Activated CD8-positive, alpha-beta memory T cell treated with anti-CD3 and anti-CD28 coated beads for 4 hours (primary cell): ENCODE measurements at regions not wholly inside any gene's neighbourhood (a gene's known extent, or its start where the extent isn't known, plus 50 kb on each side); places are given as distances from the start of the nearest gene placed in this dataset.
"Not testable (repeated sequence)": the region's sequence is repeated elsewhere in the genome, so short reads cannot be mapped to it uniquely, and the experiment has no call there.

Experiments used
- DNase-seq, 2 donors: peaks; one replicate each; pipeline ENCODE4 v3.0.0-alpha.2; 2020; ENCODE audit warnings: low read depth in 2 of 2

- no peak for DNase-seq
These were observed 252.3 kb upstream of the TBX18 start for GRCh38 chr6:85016726-85017125.

- no peak for DNase-seq
These were observed 251.1 kb upstream of the TBX18 start for GRCh38 chr6:85015396-85015990.

GRCh38 chr6:85010865-85011264 is 246.5 kb upstream of the TBX18 start:
- DNase-seq: no peak

GRCh38 chr6:85008296-85009009 is 244.1 kb upstream of the TBX18 start:
- no peak for DNase-seq

GRCh38 chr6:85006362-85006761 is 242.0 kb upstream of the TBX18 start:
- DNase-seq: no peak

GRCh38 chr6:85005494-85005893 is 241.1 kb upstream of the TBX18 start:
- no peak for DNase-seq

- no peak for DNase-seq
These were observed 240.1 kb upstream of the TBX18 start for GRCh38 chr6:85004361-85004995.

GRCh38 chr6:85002847-85003246 is 238.4 kb upstream of the TBX18 start:
- DNase-seq: no peak

- DNase-seq: no peak
These were observed 235.6 kb upstream of the TBX18 start for GRCh38 chr6:85000001-85000400.

GRCh38 chr6:84998223-84998622 is 233.8 kb upstream of the TBX18 start:
- DNase-seq: no peak

- not testable (repeated sequence) for DNase-seq
These were observed 224.4 kb upstream of the TBX18 start for GRCh38 chr6:84988766-84989165.

GRCh38 chr6:84985490-84985889 is 221.1 kb upstream of the TBX18 start:
- DNase-seq: not testable (repeated sequence)

- no peak for DNase-seq
These were observed 215.1 kb upstream of the TBX18 start for GRCh38 chr6:84979541-84979940.

- DNase-seq: no peak
These were observed 212.9 kb upstream of the TBX18 start for GRCh38 chr6:84977363-84977705.

GRCh38 chr6:84976526-84977362 is 212.3 kb upstream of the TBX18 start:
- no peak for DNase-seq

GRCh38 chr6:84975316-84975715 is 210.9 kb upstream of the TBX18 start:
- DNase-seq: no peak

GRCh38 chr6:84973606-84974005 is 209.2 kb upstream of the TBX18 start:
- DNase-seq: no peak

GRCh38 chr6:84967965-84968364 is 203.6 kb upstream of the TBX18 start:
- DNase-seq: no peak

GRCh38 chr6:84967389-84967788 is 203.0 kb upstream of the TBX18 start:
- DNase-seq: no peak

- no peak for DNase-seq
These were observed 188.8 kb upstream of the TBX18 start for GRCh38 chr6:84953111-84953755.

GRCh38 chr6:84944926-84945325 is 180.5 kb upstream of the TBX18 start:
- not testable (repeated sequence) for DNase-seq

GRCh38 chr6:84943905-84944304 is 179.5 kb upstream of the TBX18 start:
- DNase-seq: no peak
